Osteocyte (in vitro differentiated cells): ENCODE measurements at regions not wholly inside any gene's neighbourhood (a gene's known extent, or its start where the extent isn't known, plus 50 kb on each side); places are given as distances from the start of the nearest gene placed in this dataset.

Experiments
- DNase-seq: peaks from one replicate; pipeline ENCODE4 v3.0.0; 2021; ENCODE audit warnings: mixed read lengths; ENCODE audit not compliant: unreplicated experiment; ENCODE audit errors: extremely low spot score
- H3K27ac Mint-ChIP-seq: one replicate; pipeline ENCODE4 v1.8.0; 2021; ENCODE audit warnings: mild to moderate bottlenecking, mixed read lengths; ENCODE audit not compliant: unreplicated experiment
- H3K27me3 Mint-ChIP-seq: one replicate; pipeline ENCODE4 v1.8.0; 2021; ENCODE audit warnings: mixed read lengths; ENCODE audit not compliant: unreplicated experiment
- H3K36me3 Mint-ChIP-seq: one replicate; pipeline ENCODE4 v1.8.0; 2021; ENCODE audit warnings: mixed read lengths; ENCODE audit not compliant: unreplicated experiment
- H3K4me1 Mint-ChIP-seq: one replicate; pipeline ENCODE4 v1.8.0; 2021; ENCODE audit warnings: mixed read lengths; ENCODE audit not compliant: unreplicated experiment
- H3K4me3 Mint-ChIP-seq: one replicate; pipeline ENCODE4 v1.8.0; 2021; ENCODE audit warnings: mild to moderate bottlenecking, moderate library complexity, mixed read lengths; ENCODE audit not compliant: unreplicated experiment
- H3K9me3 Mint-ChIP-seq: one replicate; pipeline ENCODE4 v1.8.0; 2021; ENCODE audit warnings: mixed read lengths; ENCODE audit not compliant: unreplicated experiment
- CTCF ChIP-seq: fragments of 200-600 bp; sonication (generic); IDR thresholded peaks from 2 replicates; pipeline ENCODE4 v1.5.0; 2021; ENCODE audit warnings: antibody characterized with exemption, mild to moderate bottlenecking, moderate library complexity

- H3K27ac Mint-ChIP-seq: no peak overlapping the region
- no peaks in the 10 kb centered on the region for H3K4me1 Mint-ChIP-seq
- H3K4me3 Mint-ChIP-seq: no peak overlapping the region
- H3K9me3 Mint-ChIP-seq: no peaks in the 10 kb centered on the region
- H3K27me3 Mint-ChIP-seq: peaks cover 12% of the 10 kb centered on the region
- H3K36me3 Mint-ChIP-seq: no peaks in the 10 kb centered on the region
- DNase-seq: peak; percentile 62
- no peak for TF ChIP-seq CTCF
These were observed 134.7 kb upstream of the FAM20C start for GRCh38 chr7:57482-58255.

GRCh38 chr7:58316-58715 is 134.1 kb upstream of the FAM20C start:
- Mint-ChIP-seq H3K4me1 (no peaks in the 10 kb centered on the region), H3K27ac (no peak overlapping the region), H3K36me3 (no peaks in the 10 kb centered on the region), H3K4me3 (no peak overlapping the region), H3K27me3 (peaks cover 9% of the 10 kb centered on the region), H3K9me3 (no peaks in the 10 kb centered on the region)
- no peak for DNase-seq
- TF ChIP-seq CTCF: no peak

- no peak overlapping the region for H3K27ac Mint-ChIP-seq
- TF ChIP-seq CTCF: no peak
- no peak overlapping the region for H3K4me3 Mint-ChIP-seq
- peaks cover 10% of the 10 kb centered on the region for H3K4me1 Mint-ChIP-seq
- H3K27me3 Mint-ChIP-seq: peaks cover 9% of the 10 kb centered on the region
- no peaks in the 10 kb centered on the region for H3K9me3 Mint-ChIP-seq
- no peaks in the 10 kb centered on the region for H3K36me3 Mint-ChIP-seq
- DNase-seq: no peak
These were observed 133.0 kb upstream of the FAM20C start for GRCh38 chr7:59079-60016.

GRCh38 chr7:60017-60675 is 132.2 kb upstream of the FAM20C start:
- Mint-ChIP-seq H3K36me3 (no peaks in the 10 kb centered on the region), H3K27me3 (peaks cover 9% of the 10 kb centered on the region), H3K9me3 (no peaks in the 10 kb centered on the region)

More at GRCh38 chr7:60017-60675, 132.2 kb upstream of the FAM20C start:
- TF ChIP-seq CTCF: no peak
- no peak for DNase-seq
- H3K27ac Mint-ChIP-seq: no peak overlapping the region
- peaks cover 16% of the 10 kb centered on the region for H3K4me1 Mint-ChIP-seq
- no peak overlapping the region for H3K4me3 Mint-ChIP-seq
